IMR-90 (cell line): ENCODE measurements at regions not wholly inside any gene's neighbourhood (a gene's known extent, or its start where the extent isn't known, plus 50 kb on each side); places are given as distances from the start of the nearest gene placed in this dataset.

ENCODE experiments used
- ATAC-seq: fragments of 200-7000 bp; cut with Tn5 transposase; 2 replicates; pipeline ENCODE4 v1.9.1; 2020; ENCODE audit warnings: low read depth, mild to moderate bottlenecking, moderate library complexity
- BruUV-seq: library from RNA; stranded (reverse); fragments of 400-500 nt; replicated peaks from 2 replicates; lab custom pipeline; 2021; lab: Mats Ljungman, UMichigan
- CTCF ChIA-PET: fragments of 300-600 bp; formaldehyde crosslinking; extraction: SDS; loops from one replicate; lab custom pipeline; 2021; ENCODE audit warnings: antibody characterized with exemption; lab: Yijun Ruan, JAX
- POLR2A ChIA-PET: fragments of 300-600 bp; sonication (Branson Sonifier 250); formaldehyde crosslinking; loops from one replicate; lab custom pipeline; 2022; ENCODE audit warnings: antibody characterized with exemption; ENCODE audit not compliant: unreplicated experiment; lab: Charles Lee
- DNase-seq: peaks from one replicate; pipeline ENCODE4 v3.0.0; 2013
- H2AFZ ChIP-seq: replicated peaks from 2 replicates; pipeline ENCODE3; 2013; ENCODE audit warnings: low read length, mild to moderate bottlenecking; ENCODE audit not compliant: poor library complexity
- H2AK5ac ChIP-seq: 2 replicates; pipeline ENCODE4 v1.6.1; 2013; ENCODE audit warnings: low read depth, low read length, inconsistent platforms
- H2AK9ac ChIP-seq: replicated peaks from 2 replicates; pipeline ENCODE3; 2013; ENCODE audit warnings: mild to moderate bottlenecking, low read depth, low read length, moderate library complexity; ENCODE audit not compliant: poor library complexity
- H2BK120ac ChIP-seq: 2 replicates; pipeline ENCODE4 v1.6.1; 2013; ENCODE audit warnings: low read depth, low read length, inconsistent platforms
- H2BK15ac ChIP-seq: 3 replicates; pipeline ENCODE4 v1.6.1; 2013; ENCODE audit warnings: low read depth, low read length, inconsistent platforms
- H2BK20ac ChIP-seq: 2 replicates; pipeline ENCODE4 v1.6.1; 2013; ENCODE audit warnings: low read depth, mild to moderate bottlenecking, inconsistent platforms, low read length, moderate library complexity
- H2BK5ac ChIP-seq: 2 replicates; pipeline ENCODE4 v1.6.1; 2013; ENCODE audit warnings: mild to moderate bottlenecking, low read depth, low read length, inconsistent platforms; ENCODE audit not compliant: poor library complexity, severe bottlenecking
- H3K14ac ChIP-seq: replicated peaks from 2 replicates; pipeline ENCODE4 v1.6.1; 2013; ENCODE audit warnings: low read depth, low read length, inconsistent platforms
- H3K18ac ChIP-seq: 2 replicates; pipeline ENCODE4 v1.6.1; 2013; ENCODE audit warnings: low read depth, low read length, control low read depth
- H3K23ac ChIP-seq: 2 replicates; pipeline ENCODE4 v1.6.1; 2013; ENCODE audit warnings: low read depth, low read length, inconsistent platforms
- H3K27ac ChIP-seq: 2 replicates; pipeline ENCODE4 v1.5.1; 2013; ENCODE audit warnings: mild to moderate bottlenecking, control low read depth, low read length; ENCODE audit not compliant: insufficient read depth
- H3K27me3 ChIP-seq: 2 replicates; pipeline ENCODE4 v1.6.1; 2013; ENCODE audit warnings: low read length; ENCODE audit not compliant: control insufficient read depth, insufficient read depth
- H3K36me3 ChIP-seq: 2 replicates; pipeline ENCODE4 v1.6.1; 2013; ENCODE audit warnings: low read length, mixed read lengths; ENCODE audit not compliant: control insufficient read depth, insufficient read depth
- H3K4ac ChIP-seq: 2 replicates; pipeline ENCODE4 v1.6.1; 2013; ENCODE audit warnings: low read depth, low read length, inconsistent platforms
- H3K4me1 ChIP-seq: 2 replicates; pipeline ENCODE4 v1.6.1; 2013; ENCODE audit warnings: low read length, mixed read lengths; ENCODE audit not compliant: control insufficient read depth, insufficient read depth
- H3K4me2 ChIP-seq: 2 replicates; pipeline ENCODE4 v1.6.1; 2013; ENCODE audit warnings: low read depth, mild to moderate bottlenecking, control low read depth, low read length, moderate library complexity
- H3K4me3 ChIP-seq: 2 replicates; pipeline ENCODE4 v1.5.1; 2013; ENCODE audit warnings: low read depth, mild to moderate bottlenecking, control low read depth, low read length, moderate library complexity; ENCODE audit not compliant: insufficient read depth
- H3K56ac ChIP-seq: 2 replicates; pipeline ENCODE4 v1.6.1; 2013; ENCODE audit warnings: low read length, inconsistent platforms; ENCODE audit not compliant: insufficient read depth; ENCODE audit errors: extremely low read depth
- H3K79me1 ChIP-seq, 2 experiments: 2 replicates each; pipeline ENCODE4 v1.6.1; 2013; ENCODE audit warnings: low read length in 2 of 2, inconsistent platforms in 1 of 2, low read depth in 1 of 2
- H3K9ac ChIP-seq: 2 replicates; pipeline ENCODE4 v1.6.1; 2013; ENCODE audit warnings: low read depth, low read length, control low read depth
- H3K9me1 ChIP-seq: 2 replicates; pipeline ENCODE4 v1.6.1; 2013; ENCODE audit warnings: low read length, inconsistent platforms; ENCODE audit not compliant: insufficient read depth
- H3K9me3 ChIP-seq: 2 replicates; pipeline ENCODE4 v1.6.1; 2013; ENCODE audit warnings: low read length; ENCODE audit not compliant: control insufficient read depth, insufficient read depth
- H4K20me1 ChIP-seq: 2 replicates; pipeline ENCODE4 v1.6.1; 2013; ENCODE audit warnings: low read length, inconsistent platforms; ENCODE audit not compliant: insufficient read depth
- H4K5ac ChIP-seq: 2 replicates; pipeline ENCODE4 v1.6.1; 2013; ENCODE audit warnings: mild to moderate bottlenecking, low read depth, low read length, control low read depth
- H4K8ac ChIP-seq, 2 experiments: 2 replicates each; pipeline ENCODE4 v1.6.1; 2013; ENCODE audit warnings: low read depth in 2 of 2, low read length in 2 of 2, control low read depth in 1 of 2, inconsistent platforms in 1 of 2
- H4K91ac ChIP-seq: 2 replicates; pipeline ENCODE4 v1.6.1; 2013; ENCODE audit warnings: low read depth, low read length, inconsistent platforms; ENCODE audit not compliant: insufficient read depth
- CTCF ChIP-seq: conservative IDR thresholded peaks from 2 replicates; pipeline ENCODE4 v1.5.1; 2012; ENCODE audit warnings: mild to moderate bottlenecking, low read depth, low read length, improper control_type of control experiment
- ELK1 ChIP-seq: fragments of 150-350 bp; IDR thresholded peaks from 2 replicates; pipeline ENCODE4 v1.6.1; 2016; ENCODE audit warnings: low read depth, mild to moderate bottlenecking, low read length, moderate library complexity, borderline replicate concordance
- WGBS, 2 experiments: methylation state at CpG; one replicate each; pipeline versions ENCODE4 v1.1.5 to v1.1.7; 2013; ENCODE audit warnings: missing lambda C conversion rate in 2 of 2; ENCODE audit not compliant: insufficient read length in 1 of 2; ENCODE audit errors: extremely low coverage in 2 of 2; 5-methylcytosine and 5-hydroxymethylcytosine counted together
- dilution Hi-C: fragments of 300-500 bp; cut with HindIII; formaldehyde crosslinking; loops from one replicate; pipeline ENCODE4 v1.14.3; 2018; ENCODE audit warnings: low sequenced_read_pairs; ENCODE audit not compliant: unreplicated experiment
- in situ Hi-C: fragments of 300-500 bp; cut with MboI; formaldehyde crosslinking; loops from 3 replicates; pipeline ENCODE4 v1.14.3; 2019; ENCODE audit warnings: low sequenced_read_pairs, inconsistent platforms, mixed read lengths
- intact Hi-C: fragments of 100-400 bp; cut with micrococcal nuclease; formaldehyde crosslinking; loops from 2 replicates; pipeline ENCODE4 v1.10.0; 2022

GRCh38 chr9:26391036-26391435, 501.6 kb downstream of the CAAP1 start:
- ATAC-seq (no peak), DNase-seq (no peak)
- 33% methylated on average over 1 of the region's 4 CpGs; no CpG with 5 or more reads in 1 of the 2 experiments for WGBS, 2 experiments

More at GRCh38 chr9:26391036-26391435, 501.6 kb downstream of the CAAP1 start:
- Histone ChIP-seq H2BK5ac (no peak overlapping the region), H2BK120ac (no peak overlapping the region), H3K18ac (no peak overlapping the region), H3K27me3 (no peaks in the 10 kb centered on the region), H3K4me1 (no peaks in the 10 kb centered on the region), H3K79me1 (no peaks in the 10 kb centered on the region), H4K5ac (no peak overlapping the region), H3K4me2 (no peak overlapping the region), H3K9me1 (no peaks in the 10 kb centered on the region), H3K36me3 (no peaks in the 10 kb centered on the region), H4K20me1 (no peaks in the 10 kb centered on the region), H3K9ac (no peak overlapping the region), H3K23ac (no peak overlapping the region), H4K8ac (no peak overlapping the region), H2BK20ac (no peak overlapping the region), H3K56ac (no peak overlapping the region), H3K4me3 (no peak overlapping the region), H3K14ac (no peak overlapping the region), H2BK15ac (no peak overlapping the region), H2AFZ (no peak overlapping the region), H4K91ac (no peak overlapping the region), H3K4ac (no peak overlapping the region), H2AK5ac (no peak overlapping the region), H2AK9ac (no peak overlapping the region), H3K27ac (no peak overlapping the region), H3K9me3 (peaks cover 2% of the 10 kb centered on the region; the same call in 1 of the 2 replicates)
- intact Hi-C loops = no loop called here
- ChIA-PET CTCF (no interaction called here), POLR2A (no interaction called here)
- TF ChIP-seq ELK1 = no peak
- no peak for TF ChIP-seq CTCF
- dilution Hi-C loops = no loop called here
- no TSS peak for BruUV-seq
- in situ Hi-C loops = no loop called here
